ENCODE measurements at regions not wholly inside any gene's neighbourhood (a gene's known extent, or its start where the extent isn't known, plus 50 kb on each side); places are given as distances from the start of the nearest gene placed in this dataset.
"Not testable (repeated sequence)": the region's sequence is repeated elsewhere in the genome, so short reads cannot be mapped to it uniquely, and the experiment has no call there.

DNA sequence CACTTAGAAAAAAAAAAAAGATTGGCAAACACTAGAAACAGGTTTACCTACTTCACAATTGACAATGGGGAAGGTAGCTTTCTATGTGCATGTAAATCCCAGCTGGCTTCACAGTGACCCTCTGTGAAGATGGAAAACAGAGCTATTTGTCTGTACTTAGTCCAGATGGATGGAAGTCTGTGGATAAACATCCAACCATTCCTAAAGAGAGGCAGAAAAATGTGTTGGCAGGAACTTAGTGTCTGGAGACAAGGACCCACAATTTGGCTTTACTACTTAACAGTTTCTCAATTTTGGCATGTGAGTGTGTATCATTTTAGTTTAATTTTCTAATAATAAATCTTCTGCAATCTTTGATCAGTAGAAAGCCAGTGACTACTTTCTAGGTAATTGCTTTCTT lies 154.4 kb downstream of the RAD51AP2 start:
- DNase-seq (ENCODE audit: low read depth, low spot score): no peak

DNA sequence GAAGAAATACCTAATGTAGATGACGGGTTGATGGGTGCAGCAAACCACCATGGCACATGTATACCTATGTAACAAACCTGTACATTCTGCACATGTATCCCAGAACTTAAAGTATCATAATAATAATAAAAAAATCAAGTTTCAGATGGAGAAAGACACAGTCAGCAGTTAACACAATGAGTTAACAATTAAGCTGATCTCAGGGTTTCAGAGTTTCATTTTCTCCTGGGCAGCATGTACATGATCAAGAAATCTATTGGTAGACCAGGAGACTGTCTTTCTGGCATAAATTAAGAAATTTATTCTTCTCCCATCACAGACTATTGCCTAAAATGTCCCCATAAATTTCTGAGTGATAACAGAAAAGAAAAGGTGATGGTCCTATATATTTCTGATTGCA lies 155.3 kb downstream of the RAD51AP2 start:
- DNase-seq (ENCODE audit: low read depth, low spot score): no peak

DNA sequence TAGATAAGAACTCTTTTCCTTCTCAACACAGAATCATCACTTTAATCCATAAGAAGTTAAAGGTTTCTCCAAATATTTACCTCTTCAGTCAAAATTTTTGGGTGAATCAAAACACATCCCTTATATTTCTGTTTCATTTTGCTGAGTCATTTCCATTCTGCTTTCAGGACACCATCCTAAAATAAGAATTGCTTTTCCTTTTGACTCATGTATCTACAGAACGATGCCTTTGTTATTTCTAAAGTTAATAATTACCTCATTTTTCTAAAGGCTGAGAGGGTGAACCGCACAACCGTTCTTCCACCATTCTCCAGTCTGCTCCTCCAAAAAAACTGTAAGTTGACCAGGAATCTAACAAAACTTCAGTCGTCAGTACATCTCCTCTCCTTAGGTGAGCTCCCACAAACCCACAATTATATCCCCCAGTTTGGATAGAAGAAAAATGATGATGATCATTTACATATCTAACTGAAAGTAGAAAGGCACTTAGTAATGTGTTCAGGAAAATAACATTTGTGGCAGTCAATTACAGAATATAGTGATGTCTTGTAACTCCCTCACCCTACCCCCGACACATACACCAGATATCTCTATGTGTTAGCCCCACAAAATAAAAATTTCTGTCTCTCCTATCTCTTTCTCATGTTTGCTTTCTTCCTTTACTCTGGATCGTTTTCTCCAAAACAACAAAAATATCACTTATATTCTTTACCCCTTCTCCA lies 162.5 kb downstream of the RAD51AP2 start:
- no peak for DNase-seq (ENCODE audit: low read depth, low spot score)

DNA sequence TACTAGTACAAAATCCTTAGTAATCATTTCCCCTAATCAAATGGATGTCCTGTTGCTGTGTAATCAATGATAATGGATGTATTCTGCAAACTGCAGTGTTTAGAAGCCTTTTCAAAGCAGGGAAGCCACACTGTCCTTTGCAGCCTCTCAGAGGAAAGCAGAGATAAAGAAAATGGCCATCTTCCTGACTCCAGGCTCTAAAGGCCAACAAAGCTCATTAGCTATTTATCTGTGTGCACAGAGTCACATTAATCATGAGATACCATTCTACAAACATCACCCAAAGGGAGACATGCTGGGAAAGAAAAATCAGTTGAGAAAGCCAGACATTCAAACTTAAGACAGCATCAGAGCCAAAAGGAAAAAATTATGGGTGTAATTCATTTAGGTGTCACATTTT lies 165.0 kb downstream of the RAD51AP2 start:
- no peak for DNase-seq (ENCODE audit: low read depth, low spot score)

DNA sequence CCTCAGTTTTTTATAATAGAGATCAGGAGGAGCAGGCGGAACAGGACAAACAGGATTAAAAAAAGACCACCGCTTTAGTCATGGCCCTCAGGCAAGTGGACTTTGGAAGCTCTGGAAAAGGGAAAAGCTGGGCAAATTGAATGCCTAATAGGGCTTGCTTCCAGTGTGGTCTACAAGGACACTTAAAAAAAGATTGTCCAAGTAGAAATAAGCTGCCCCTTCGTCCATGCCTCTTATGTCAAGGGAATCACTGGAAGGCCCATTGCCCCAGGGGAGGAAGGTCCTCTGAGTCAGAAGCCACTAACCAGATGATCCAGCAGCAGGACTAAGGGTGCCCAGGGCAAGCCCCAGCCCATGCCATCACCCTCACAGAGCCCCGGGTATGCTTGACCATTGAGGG lies 175.5 kb downstream of the RAD51AP2 start:
- DNase-seq (ENCODE audit: low read depth, low spot score): not testable (repeated sequence)

DNA sequence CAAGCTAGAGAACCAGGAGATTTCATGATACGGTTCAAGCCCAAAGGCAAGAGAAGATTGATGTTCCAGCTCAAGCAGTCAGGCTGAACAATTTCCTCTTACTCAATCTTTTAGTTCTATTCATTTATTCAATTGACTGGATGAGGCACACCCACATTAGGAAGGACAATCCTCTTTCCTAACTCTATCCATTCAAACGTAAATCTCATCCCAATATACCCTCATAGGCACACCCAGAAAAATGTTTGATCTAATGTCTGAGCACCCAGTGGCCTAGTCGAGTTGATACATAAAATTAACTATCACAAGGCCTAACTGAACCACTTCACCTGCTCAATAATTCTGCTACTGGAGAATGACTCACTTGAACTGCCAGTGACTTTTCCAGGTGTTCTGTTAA lies 180.7 kb downstream of the RAD51AP2 start:
- no peak for DNase-seq (ENCODE audit: low read depth, low spot score)

DNA sequence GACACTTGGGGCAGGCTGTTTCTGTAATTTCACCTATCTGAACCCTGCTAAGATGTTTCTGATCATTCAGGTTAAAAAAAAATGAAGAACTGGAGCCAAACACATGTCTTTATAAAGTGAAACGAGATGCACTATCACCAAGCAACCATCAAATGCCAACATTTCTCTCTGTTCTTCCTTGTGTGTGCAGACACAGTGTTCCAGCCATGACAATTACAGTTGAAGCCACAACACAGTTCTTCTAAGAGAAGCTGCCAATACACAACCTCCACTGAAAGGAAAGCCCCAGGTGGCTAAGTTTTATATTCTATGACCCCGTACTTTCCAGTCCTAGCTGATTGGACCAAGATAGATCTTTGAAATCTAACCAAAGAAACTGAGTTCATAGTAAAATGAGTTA lies 181.8 kb downstream of the RAD51AP2 start:
- no peak for DNase-seq (ENCODE audit: low read depth, low spot score)

DNA sequence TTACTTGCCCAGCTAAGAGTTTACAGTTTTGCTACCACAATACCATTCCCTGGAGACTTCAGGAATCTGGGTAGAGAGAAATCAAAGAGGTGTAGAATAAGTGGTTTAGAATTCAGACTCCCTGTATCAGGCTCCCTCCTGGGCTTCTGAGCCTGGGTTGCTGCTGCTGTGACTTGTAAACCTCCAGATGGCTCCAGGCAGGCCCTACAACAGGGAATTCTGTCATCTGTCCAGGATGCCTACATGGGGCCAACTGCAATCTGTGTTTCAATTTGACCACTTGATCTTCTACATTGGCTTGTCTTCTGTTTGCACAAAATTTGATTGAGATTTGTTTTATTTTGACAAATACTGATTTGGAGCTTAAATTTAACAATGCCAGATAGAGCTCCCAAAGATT lies 183.9 kb downstream of the RAD51AP2 start:
- DNase-seq (ENCODE audit: low read depth, low spot score): no peak

DNA sequence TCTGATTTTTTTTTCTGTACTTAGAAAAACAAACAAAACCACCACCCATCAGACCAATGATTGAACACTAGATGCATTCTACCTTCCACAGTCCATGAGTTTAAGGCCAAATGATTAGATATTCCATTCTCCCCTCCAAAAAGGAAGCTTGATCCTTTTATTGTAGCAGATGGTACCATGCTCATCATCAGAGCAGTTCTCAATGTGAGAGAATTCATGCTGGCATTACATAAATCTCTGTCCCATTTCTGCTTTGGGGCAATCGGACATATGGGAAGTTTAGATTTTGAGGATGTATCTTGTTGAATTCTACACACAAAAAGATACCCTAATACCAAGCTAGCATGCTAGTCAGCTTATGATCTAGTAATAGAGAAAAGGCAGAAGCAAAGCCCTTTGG lies 186.6 kb downstream of the RAD51AP2 start:
- no peak for DNase-seq (ENCODE audit: low read depth, low spot score)

DNA sequence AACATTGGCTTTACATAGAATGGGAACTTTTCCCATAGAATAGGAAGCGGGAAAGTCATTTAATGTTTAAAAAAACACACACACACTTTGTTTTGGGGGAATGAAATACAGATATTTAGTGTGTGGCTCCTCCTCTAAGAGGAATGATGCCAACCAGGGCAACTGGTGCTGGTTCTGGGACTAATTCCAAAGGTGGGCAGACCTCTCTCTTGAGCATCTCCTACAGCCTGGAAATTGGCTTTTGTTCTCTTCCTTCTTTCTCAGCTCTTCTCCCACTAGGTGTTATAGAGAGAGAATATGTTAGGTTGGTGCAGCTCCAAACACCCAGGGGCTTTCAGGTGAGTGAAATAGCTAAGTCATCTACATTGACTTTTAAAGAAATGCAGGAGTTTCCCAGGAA lies 190.1 kb downstream of the RAD51AP2 start:
- no peak for DNase-seq (ENCODE audit: low read depth, low spot score)

DNA sequence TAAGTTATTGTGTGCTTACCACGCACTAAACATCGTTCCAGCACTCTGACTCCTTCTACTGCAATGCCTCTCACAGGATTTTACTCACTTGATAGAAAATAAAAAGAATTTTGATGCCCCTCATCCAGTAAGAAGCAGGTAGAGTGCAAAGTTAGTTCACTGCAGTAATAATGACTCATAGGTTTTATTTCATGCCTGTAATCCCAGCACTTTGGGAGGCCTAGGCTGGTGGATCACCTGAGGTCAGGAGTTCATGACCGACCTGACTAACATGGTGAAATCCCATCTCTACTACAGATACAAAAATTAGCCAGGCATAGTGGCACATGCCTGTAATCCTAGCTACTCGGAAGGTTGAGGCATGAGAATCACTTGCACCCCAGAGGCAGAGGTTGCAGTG lies 190.6 kb downstream of the RAD51AP2 start:
- DNase-seq (ENCODE audit: low read depth, low spot score): no peak

DNA sequence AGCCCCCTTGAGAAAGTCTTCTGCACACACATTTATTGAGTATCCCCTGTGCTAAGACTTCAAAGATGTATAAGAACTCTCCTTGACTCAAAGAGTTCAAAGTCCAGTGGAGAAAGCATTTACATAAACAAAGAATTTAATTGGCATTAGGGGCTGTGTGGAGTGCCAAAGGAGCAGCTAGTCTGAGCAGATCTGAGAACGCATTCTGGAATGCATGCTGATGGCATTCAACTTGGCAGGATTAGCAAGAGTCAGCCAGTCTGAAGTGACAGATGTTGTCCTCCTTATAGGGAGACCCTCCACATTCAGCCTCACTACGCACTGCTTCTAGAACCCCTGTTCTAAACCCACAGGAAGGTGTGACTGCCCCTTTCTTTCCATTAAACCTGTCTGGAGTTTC lies 191.5 kb downstream of the RAD51AP2 start:
- DNase-seq (ENCODE audit: low read depth, low spot score): no peak

DNA sequence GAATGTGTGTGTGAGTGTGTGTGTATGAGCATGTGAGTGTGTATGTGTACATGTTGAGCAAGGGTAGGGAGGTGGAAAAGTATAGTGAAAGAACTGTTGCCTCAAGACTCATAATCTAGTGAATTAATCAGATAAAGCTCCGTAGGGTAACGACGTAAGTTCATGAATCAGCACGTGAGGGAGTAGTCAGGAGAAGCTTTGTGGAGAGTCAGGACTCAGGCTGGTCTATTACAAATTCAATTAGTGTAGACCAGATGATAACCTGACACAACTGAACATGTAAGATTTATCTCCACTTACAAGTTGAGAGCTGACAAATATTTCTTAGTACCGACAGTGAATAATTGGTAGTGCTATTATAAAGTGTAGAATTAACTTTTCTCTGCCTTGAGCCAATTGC lies 194.5 kb downstream of the RAD51AP2 start:
- no peak for DNase-seq (ENCODE audit: low read depth, low spot score)

DNA sequence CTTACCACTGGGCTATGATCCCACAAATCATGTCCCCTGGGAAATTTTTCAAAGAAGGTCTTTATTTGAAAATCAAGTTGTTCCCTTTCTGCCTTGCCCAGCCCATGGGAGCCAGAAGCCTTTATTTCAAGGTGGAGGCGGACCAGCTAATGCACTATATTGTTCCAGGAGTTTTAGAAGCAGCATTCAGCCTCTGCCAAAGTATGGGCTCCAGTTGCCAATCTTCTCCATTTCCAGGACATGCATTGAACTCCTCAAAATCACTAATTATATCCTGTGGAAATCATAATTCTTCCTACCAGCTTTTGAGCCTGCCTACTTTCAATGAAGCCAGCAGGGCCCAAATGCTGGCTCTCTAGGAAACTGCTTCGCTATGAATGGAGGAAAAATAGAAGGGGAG lies 195.8 kb downstream of the RAD51AP2 start:
- no peak for DNase-seq (ENCODE audit: low read depth, low spot score)

DNA sequence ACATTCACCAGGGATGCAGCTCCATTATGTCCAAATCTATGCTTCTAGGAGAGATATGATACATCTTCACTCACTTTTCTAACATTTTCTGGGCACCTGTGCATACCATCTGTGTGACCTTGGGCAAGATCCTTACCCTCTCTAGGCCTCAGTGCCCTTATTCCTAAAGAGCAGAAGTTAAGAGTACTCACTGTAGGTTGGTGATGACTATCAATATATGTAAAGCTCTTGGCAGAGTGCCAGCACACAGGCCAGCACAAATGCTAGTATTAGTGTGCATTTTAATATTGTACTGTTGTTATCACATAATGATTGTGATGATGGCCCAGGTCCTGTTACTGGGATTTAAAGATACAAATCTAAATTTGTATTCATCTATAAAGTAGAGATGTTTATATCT lies 199.2 kb downstream of the RAD51AP2 start:
- DNase-seq (ENCODE audit: low read depth, low spot score): no peak

DNA sequence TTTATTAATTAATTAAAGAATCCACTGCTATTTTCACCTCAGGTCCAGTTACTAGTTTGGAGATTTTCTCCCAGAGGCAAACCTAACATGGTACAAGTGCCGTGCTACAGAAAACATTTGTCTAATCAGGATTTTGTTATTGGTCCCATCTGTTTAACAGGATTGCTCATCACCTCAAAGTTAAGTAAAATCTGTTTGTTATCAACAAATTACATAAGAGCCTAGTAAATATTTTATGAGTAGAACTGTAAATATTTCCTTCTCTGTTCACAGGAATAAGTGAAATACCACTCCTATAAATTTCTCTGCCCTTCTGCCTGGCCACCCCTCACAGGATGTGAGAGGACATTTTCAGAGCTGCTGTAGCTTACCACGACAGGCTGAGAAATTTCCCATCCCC lies 200.2 kb downstream of the RAD51AP2 start:
- DNase-seq (ENCODE audit: low read depth, low spot score): no peak

DNA sequence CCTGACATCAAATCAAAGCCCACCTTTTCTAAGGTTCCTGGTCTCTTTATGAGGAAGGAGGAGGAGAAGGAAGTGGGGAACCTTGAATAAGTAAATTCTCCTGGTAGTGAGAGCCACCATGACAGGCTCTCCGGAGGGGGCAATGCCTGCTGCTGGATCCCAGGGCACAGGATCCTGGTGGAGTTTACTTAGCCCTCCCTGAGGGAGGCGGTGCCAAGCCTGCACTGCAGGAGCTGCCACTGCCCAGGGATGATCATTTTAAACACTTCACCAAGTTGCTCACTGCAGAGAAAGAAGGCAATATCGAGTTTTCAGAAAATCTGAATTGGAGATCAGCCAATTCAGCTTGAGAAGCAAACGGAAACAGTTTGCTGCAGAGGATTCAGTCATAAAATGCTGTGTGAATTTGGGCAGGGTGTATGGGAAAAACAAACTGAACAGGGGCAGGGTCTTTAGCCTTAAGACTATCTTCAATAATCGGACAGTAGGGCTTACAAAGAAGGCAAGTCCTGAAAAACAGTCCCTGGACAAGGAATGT lies 200.7 kb downstream of the RAD51AP2 start:
- no peak for DNase-seq (ENCODE audit: low read depth, low spot score)

DNA sequence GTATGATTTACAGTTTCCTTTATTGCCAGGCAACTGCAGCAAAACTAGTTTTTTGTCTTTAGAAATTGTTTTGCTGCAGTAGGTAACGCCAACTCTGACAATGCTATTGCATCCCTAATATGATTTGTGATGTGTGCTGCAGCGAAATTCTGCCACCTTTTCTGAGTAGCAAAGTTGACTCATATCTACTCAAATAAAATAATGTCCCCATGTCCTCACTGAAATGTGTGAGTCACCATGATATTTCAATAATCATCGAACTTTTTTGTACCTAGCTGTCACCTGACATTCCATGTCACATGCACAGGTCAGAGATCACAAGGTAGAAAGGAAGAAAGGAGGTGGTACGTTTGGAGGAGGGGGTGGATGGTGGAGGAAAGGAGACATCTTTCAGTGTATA lies 205.0 kb downstream of the RAD51AP2 start:
- no peak for DNase-seq (ENCODE audit: low read depth, low spot score)

DNA sequence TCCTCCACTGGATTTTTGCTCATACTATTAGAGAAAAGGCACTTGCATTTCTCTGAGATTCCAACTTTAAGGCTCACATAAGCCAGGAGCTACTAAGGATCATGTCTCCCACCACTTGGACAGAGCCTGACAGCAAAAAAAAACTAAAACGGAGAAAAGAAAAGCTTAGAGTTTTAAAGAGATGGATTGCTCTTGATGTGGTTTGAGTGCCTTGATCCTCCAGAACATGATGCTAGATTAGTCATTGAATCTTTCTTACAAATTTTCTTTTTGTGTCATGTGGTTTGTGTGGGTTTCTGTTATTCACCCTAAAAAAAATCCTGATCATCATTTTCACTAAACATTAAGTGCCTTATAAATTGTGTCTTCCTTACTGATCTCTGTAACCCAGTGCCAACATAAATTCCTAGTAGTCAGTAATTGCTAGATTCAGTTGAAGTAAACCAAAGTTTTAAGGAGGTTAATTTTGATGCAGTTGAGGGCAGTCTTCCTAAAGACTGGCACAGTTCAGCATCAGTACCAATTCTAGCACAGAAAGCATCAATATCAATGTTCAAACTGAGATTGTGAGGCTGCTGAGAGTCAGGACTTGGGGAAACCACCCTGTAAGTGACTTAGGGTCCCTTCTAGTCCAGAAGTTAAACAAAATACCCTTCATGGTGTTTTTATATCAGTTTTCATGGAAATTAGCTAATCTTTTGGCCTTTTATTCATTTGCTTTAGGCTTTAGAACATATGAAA lies 206.3 kb downstream of the RAD51AP2 start:
- DNase-seq (ENCODE audit: low read depth, low spot score): no peak

DNA sequence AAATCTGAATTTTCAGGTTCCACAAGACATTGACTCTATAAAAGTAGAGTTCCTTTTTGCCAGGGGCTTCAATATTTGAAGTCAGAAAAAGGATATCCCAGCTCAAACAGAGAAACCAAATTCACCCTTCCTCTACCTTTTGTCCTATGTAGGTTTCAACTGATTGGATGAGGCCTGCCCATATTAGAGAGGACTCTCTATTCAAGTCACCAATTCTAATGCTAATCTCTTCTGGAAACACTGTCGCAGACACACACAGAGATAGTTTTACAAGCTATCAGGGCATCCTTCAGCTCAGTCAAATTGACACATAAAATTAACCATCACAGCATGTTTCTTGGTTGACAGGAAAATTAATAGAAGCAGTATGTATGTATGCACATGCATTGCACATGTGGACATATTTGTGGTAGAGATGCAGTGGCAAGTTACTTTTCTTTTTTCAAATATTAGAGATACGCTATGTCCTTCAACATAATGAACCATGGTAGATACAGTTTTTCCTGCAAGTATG lies 207.1 kb downstream of the RAD51AP2 start:
- DNase-seq (ENCODE audit: low read depth, low spot score): no peak

DNA sequence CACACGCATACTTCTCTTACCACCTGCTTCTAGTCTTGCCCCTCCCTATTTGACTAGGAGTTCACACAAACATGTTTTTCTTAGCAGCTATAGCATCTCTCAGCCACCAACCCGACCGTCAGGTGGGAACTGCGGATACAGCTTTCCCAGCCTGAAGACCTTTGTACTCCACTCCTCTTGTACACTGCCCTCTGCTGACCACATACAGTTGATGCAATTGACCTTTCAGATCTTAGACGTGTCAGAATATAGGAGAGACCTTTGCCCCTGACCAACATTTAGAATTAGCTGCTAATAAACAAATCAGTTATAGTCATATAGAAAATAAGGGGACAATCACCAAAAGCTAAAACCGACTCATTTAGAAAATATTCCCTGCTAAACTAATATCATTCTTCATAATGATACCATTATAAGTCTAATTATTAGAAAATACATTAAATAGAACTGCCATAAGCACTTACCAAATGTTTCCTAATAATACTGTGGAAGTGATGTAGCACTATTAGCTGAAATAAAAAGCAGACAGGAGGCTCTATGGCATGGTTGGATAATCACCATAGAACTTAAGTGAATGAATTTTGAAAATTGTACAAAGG lies 208.4 kb downstream of the RAD51AP2 start:
- DNase-seq (ENCODE audit: low read depth, low spot score): no peak

DNA sequence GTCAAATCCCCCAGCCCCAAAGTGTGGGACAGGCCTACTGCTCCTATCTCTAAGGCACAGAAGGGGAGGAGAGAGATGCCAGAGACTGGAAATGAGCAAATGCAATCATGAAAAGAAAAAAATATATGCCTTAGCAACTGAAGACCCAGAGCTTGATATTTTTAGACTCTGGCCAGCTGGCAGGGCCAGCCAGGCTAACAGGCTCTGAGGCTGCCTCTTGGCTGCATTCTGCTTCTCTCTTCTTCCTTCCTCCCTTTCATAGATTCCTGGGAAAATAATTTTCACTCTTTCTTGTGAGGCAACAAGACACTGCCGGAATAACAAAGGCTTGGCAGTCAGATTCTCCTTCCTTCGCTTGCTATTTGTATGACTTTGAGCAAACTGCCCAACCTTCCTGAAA lies 209.1 kb downstream of the RAD51AP2 start:
- DNase-seq (ENCODE audit: low read depth, low spot score): no peak

DNA sequence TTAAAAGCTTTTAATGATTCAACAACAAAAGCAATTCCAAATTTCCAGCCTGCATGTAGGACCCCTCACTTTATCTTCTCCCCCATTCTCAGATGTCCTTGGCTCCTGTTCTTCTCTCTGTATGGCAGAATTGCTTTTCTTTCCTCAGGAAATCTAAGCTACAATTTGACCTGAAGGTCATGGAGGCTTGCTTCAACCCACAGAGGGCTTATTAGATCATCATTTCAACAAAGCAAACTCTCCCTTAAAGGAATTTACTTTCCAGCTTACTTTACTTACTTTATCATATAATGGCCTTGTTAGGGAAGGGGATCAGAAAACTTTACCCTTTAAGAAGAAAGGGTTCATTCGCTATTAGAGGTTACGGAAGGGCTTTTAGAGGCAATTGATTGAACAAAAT lies 211.5 kb downstream of the RAD51AP2 start:
- DNase-seq (ENCODE audit: low read depth, low spot score): no peak

Measured in brain pericyte (primary cell).